ENCODE measurements at regions not wholly inside any gene's neighbourhood (a gene's known extent, or its start where the extent isn't known, plus 50 kb on each side); places are given as distances from the start of the nearest gene placed in this dataset.

- Histone ChIP-seq H3K79me2 (ENCODE audit: control insufficient read depth in 1 of 2, insufficient read depth in 2 of 2, low read length in 2 of 2) (no peaks in the 10 kb centered on the region), H4K91ac (replicated peaks; ENCODE audit: insufficient read length, low read length) (no peak overlapping the region), H2BK120ac (replicated peaks; ENCODE audit: low read depth, low read length) (no peak overlapping the region), H2AK5ac (ENCODE audit: low read depth, low read length) (no peak overlapping the region), H2BK20ac (ENCODE audit: low read length) (no peak overlapping the region), H4K8ac (ENCODE audit: extremely low read depth, insufficient read depth, low read length) (no peak overlapping the region), H3K27ac (ENCODE audit: low read depth, low read length) (no peak overlapping the region), H2BK5ac (ENCODE audit: low read depth, low read length) (no peak overlapping the region), H3K79me1 (ENCODE audit: low read depth, low read length) (no peaks in the 10 kb centered on the region), H3K4me2 (ENCODE audit: insufficient read depth in 1 of 2, low read depth in 2 of 2, low read length in 2 of 2) (no peak overlapping the region), H3K14ac (ENCODE audit: insufficient read length) (no peak overlapping the region), H4K20me1 (replicated peaks in 1 of 2; ENCODE audit: control insufficient read depth in 1 of 2, insufficient read depth in 2 of 2, low read length in 2 of 2) (no peaks in the 10 kb centered on the region), H2AFZ (ENCODE audit: low read length) (no peak overlapping the region), H3K4me3 (ENCODE audit: extremely low read depth in 1 of 4, insufficient read depth in 2 of 4, low read depth in 3 of 4, low read length in 4 of 4) (no peak overlapping the region), H3K9me3 (ENCODE audit: insufficient read depth in 2 of 2, low read depth in 1 of 2, low read length in 1 of 2) (no peaks in the 10 kb centered on the region), H3K36me3 (ENCODE audit: control insufficient read depth in 2 of 4, insufficient read depth in 4 of 4, low read length in 3 of 4) (no peaks in the 10 kb centered on the region), H2BK15ac (ENCODE audit: low read length) (no peak overlapping the region), H3K56ac (replicated peaks; ENCODE audit: insufficient read length, low read depth, low read length) (no peak overlapping the region), H3K23me2 (ENCODE audit: low read depth, low read length) (no peaks in the 10 kb centered on the region), H4K5ac (ENCODE audit: insufficient read length, low read depth, low read length) (no peak overlapping the region), H3K9ac (replicated peaks in 1 of 4; ENCODE audit: extremely low read depth in 1 of 4, low read depth in 3 of 4, low read length in 3 of 4) (no peak overlapping the region), H3K4me1 (replicated peaks in 1 of 4; ENCODE audit: control insufficient read depth in 3 of 4, insufficient read depth in 4 of 4, low read length in 3 of 4) (no peaks in the 10 kb centered on the region), H3K27me3 (replicated peaks in 1 of 4; ENCODE audit: control insufficient read depth in 3 of 4, extremely low read depth in 1 of 4, insufficient read depth in 3 of 4, low read length in 3 of 4) (no peaks in the 10 kb centered on the region), H2BK12ac (ENCODE audit: low read depth, low read length) (no peak overlapping the region), H3K18ac (ENCODE audit: extremely low read depth, low read length) (no peak overlapping the region), H3K4ac (replicated peaks; ENCODE audit: insufficient read length, low read depth, low read length) (no peak overlapping the region), H3K23ac (ENCODE audit: insufficient read length) (no peak overlapping the region)
- ChIA-PET CTCF (ENCODE audit: partially characterized antibody) (interaction anchor here (1.2 kb wide), 1 partner anchor 15 kb away, joined by 3 read pairs; no protein-coding TSS in a partner anchor), POLR2A (ENCODE audit: partially characterized antibody) (no interaction called here)
- TF ChIP-seq CHD2 (IDR thresholded peaks at IDR 0.05; ENCODE audit: low read length) (no peak), ATF3 (IDR thresholded peaks at IDR 0.05; ENCODE audit: insufficient read depth, low read depth, low read length) (no peak), KDM1A (IDR thresholded peaks at IDR 0.05; ENCODE audit: borderline replicate concordance, low read length) (no peak), CTBP2 (IDR thresholded peaks at IDR 0.05; ENCODE audit: borderline replicate concordance, insufficient read depth, insufficient read length, low read length) (no peak), SAP30 (IDR thresholded peaks at IDR 0.05; ENCODE audit: insufficient read depth, insufficient replicate concordance, low read length) (no peak), SP4 (IDR thresholded peaks at IDR 0.05; ENCODE audit: low read length) (no peak)
- 96% methylated on average over 1 of the region's 1 CpG; no CpG with 5 or more reads in 1 of the 2 experiments for WGBS, 2 experiments (ENCODE audit: extremely low coverage in 1 of 2, insufficient coverage in 1 of 2, insufficient read length in 1 of 2, insufficient replicate concordance in 2 of 2, low coverage in 1 of 2, low lambda C conversion rate in 2 of 2, missing lambda C conversion rate in 1 of 2)
- DNase-seq (ENCODE audit: low read depth in 1 of 2, low spot score in 2 of 2) = no peak
- FAIRE-seq = no peak
Measured at GRCh38 chr1:101332633-101333032, 95.8 kb downstream of the S1PR1 start.
